DND-41 (cell line): ENCODE measurements at regions not wholly inside any gene's neighbourhood (a gene's known extent, or its start where the extent isn't known, plus 50 kb on each side); places are given as distances from the start of the nearest gene placed in this dataset.
"Not testable (repeated sequence)": the region's sequence is repeated elsewhere in the genome, so short reads cannot be mapped to it uniquely, and the experiment has no call there.

Source experiments
- ATAC-seq: fragments of 200-7000 bp; cut with Tn5 transposase; 3 replicates; pipeline ENCODE4 v1.9.1; 2021; ENCODE audit warnings: low read depth; ENCODE audit not compliant: insufficient read depth
- DNase-seq: peaks from one replicate; pipeline ENCODE4 v3.0.0-alpha.2; 2020
- H2AFZ ChIP-seq: 2 replicates; pipeline ENCODE4 v1.6.0; 2012; ENCODE audit warnings: low read depth, low read length
- H3K27ac ChIP-seq: 2 replicates; pipeline ENCODE4 v1.5.1; 2012; ENCODE audit warnings: low read length, inconsistent platforms
- H3K27me3 ChIP-seq: fragments of 200-600 bp; sonication (generic); 2 replicates; pipeline ENCODE4 v1.6.0; 2012; ENCODE audit warnings: low read length, mild to moderate bottlenecking, inconsistent platforms; ENCODE audit not compliant: insufficient read depth, poor library complexity
- H3K36me3 ChIP-seq: 2 replicates; pipeline ENCODE4 v1.5.1; 2012; ENCODE audit warnings: low read length, inconsistent platforms; ENCODE audit not compliant: insufficient read depth
- H3K4me1 ChIP-seq: 2 replicates; pipeline ENCODE4 v1.5.1; 2012; ENCODE audit warnings: mild to moderate bottlenecking, low read length; ENCODE audit not compliant: insufficient read depth
- H3K4me2 ChIP-seq: 2 replicates; pipeline ENCODE4 v1.6.0; 2012; ENCODE audit warnings: mild to moderate bottlenecking, moderate library complexity, low read length, inconsistent platforms; ENCODE audit not compliant: insufficient read depth
- H3K4me3 ChIP-seq, 2 experiments: fragments of 200-600 bp in 1 of 2; shearing (Covaris generic) in 1 of 2; 2 replicates each; pipeline ENCODE4 v1.5.1; 2012 to 2016; ENCODE audit warnings: inconsistent platforms in 2 of 2, low read length in 2 of 2, mild to moderate bottlenecking in 2 of 2, low read depth in 1 of 2, moderate library complexity in 1 of 2
- H3K79me2 ChIP-seq: 2 replicates; pipeline ENCODE4 v1.6.0; 2012; ENCODE audit warnings: low read length, inconsistent platforms; ENCODE audit not compliant: insufficient read depth
- H3K9ac ChIP-seq: 2 replicates; pipeline ENCODE4 v1.6.0; 2012; ENCODE audit warnings: low read depth, mild to moderate bottlenecking, inconsistent platforms, low read length, moderate library complexity
- H3K9me3 ChIP-seq: 2 replicates; pipeline ENCODE4 v1.5.1; 2012; ENCODE audit warnings: low read length, moderate library complexity, mild to moderate bottlenecking, inconsistent platforms; ENCODE audit not compliant: insufficient read depth, severe bottlenecking
- H4K20me1 ChIP-seq: 2 replicates; pipeline ENCODE4 v1.6.0; 2012; ENCODE audit warnings: low read length; ENCODE audit not compliant: insufficient read depth
- CTCF ChIP-seq: IDR thresholded peaks from 2 replicates; pipeline ENCODE4 v1.5.1; 2012; ENCODE audit warnings: borderline replicate concordance, low read length, moderate library complexity, mild to moderate bottlenecking; ENCODE audit not compliant: poor library complexity, severe bottlenecking; ENCODE audit errors: extremely low read depth
- EZH2 ChIP-seq: IDR thresholded peaks from 3 replicates; pipeline ENCODE4 v1.6.1; 2012; ENCODE audit warnings: borderline replicate concordance, low read depth, mild to moderate bottlenecking, moderate library complexity, low read length, inconsistent platforms; ENCODE audit not compliant: severe bottlenecking

DNA sequence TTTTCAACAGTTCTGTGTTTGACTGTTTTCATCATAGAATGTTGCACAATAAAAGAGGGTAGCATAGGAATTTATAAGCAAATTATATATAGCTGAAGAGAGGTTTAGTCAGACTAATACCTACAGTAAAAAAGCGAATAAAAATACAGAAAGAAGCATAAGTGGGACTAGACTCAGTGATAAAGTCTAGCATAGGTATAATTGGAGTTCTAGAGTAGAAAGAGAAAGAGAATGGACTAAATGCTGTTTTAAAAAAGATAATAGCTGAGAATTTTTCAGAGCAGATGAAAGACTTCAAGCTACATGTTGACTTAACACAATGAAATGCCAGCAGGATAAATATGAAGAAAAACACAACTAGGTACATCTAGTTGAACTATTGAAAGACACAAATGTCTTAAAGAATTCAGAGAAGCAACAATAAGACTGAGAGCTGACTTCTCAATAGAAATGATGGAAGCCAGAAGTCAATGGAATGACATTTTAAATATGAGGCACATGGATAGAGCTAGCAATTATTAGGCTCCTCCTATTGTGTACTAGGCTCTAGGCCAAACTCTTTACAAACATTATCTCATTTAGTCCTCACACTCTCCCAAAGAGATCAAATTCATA is 573.9 kb downstream of the ZNF608 start:
- Histone ChIP-seq H3K27ac (no peak overlapping the region), H3K9me3 (peaks cover 7% of the 10 kb centered on the region), H3K27me3 (no peaks in the 10 kb centered on the region), H4K20me1 (no peaks in the 10 kb centered on the region), H3K79me2 (no peaks in the 10 kb centered on the region), H3K9ac (no peak overlapping the region), H3K4me3 (no peak overlapping the region), H3K4me1 (no peaks in the 10 kb centered on the region), H3K4me2 (no peak overlapping the region), H3K36me3 (no peaks in the 10 kb centered on the region), H2AFZ (no peak overlapping the region)
- DNase-seq (no peak), ATAC-seq (no peak)
- TF ChIP-seq CTCF (no peak), EZH2 (no peak)

DNA sequence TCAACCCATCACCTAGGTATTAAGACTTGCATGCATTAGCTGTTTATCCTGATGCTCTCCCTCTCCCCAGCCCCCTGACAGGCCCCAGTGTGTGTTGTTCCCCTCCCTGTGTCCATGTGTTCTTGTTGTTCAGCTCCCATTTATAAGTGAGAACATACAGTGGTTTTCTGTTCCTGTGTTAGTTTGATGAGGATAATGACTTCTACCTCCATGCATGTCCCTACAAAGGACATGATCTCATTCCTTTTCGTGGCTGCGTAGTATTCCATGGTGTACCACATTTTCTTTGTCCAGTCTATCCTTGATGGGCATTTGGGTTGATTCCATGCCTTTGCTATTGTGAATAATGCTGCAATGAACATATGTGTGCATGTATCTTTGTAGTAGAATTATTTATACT is 578.3 kb downstream of the ZNF608 start:
- H3K9ac ChIP-seq, DNase-seq: not testable (repeated sequence)

GRCh38 chr5:124162767-124163532 is 583.5 kb downstream of the ZNF608 start:
- H3K9ac ChIP-seq = peak overlapping the region; percentile 48
- H3K4me2 ChIP-seq = peak overlapping the region; percentile 70
- H3K9me3 ChIP-seq = no peaks in the 10 kb centered on the region
- DNase-seq (peak; percentile 80), ATAC-seq (peak; percentile 99)
- H3K79me2 ChIP-seq = no peaks in the 10 kb centered on the region
- H3K27me3 ChIP-seq = no peaks in the 10 kb centered on the region
- H3K36me3 ChIP-seq = no peaks in the 10 kb centered on the region
- H3K27ac ChIP-seq = peak overlapping the region; percentile 85
- peak overlapping the region; percentile 50 for H2AFZ ChIP-seq
- TF ChIP-seq EZH2 (no peak), CTCF (no peak)
- H3K4me1 ChIP-seq = peaks cover 41% of the 10 kb centered on the region
- H3K4me3 ChIP-seq = peak overlapping the region in 1 of 2 experiments; percentile 50; a peak in 3 of 4 replicates
- no peaks in the 10 kb centered on the region for H4K20me1 ChIP-seq

More for the DNA sequence above, 578.3 kb downstream of the ZNF608 start:
- H4K20me1 ChIP-seq, H3K4me2 ChIP-seq, H3K79me2 ChIP-seq, H3K27ac ChIP-seq, ATAC-seq, H3K27me3 ChIP-seq, H3K4me3 ChIP-seq, H2AFZ ChIP-seq, H3K36me3 ChIP-seq, H3K9me3 ChIP-seq: not testable (repeated sequence)
- H3K4me1 ChIP-seq = peaks cover 16% of the 10 kb centered on the region

DNA sequence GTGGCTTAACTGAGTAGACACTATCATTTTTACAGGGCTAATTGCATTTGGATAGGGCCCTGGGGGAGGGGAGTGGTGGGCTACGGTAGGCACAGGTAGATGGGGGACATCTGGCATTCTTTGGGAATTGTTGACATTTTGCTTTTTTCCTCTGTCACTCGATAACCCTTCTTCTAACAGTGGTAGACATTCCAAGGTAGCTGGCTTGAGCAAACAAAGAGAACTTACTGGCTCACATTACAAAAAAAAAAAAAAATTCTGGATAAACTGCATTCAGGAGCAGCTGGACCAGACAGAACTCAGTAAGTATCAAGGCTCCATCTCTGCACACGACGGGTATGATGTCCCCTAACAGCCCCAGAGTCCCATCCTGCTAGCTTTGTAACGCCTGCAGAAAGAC is 585.2 kb downstream of the ZNF608 start:
- TF ChIP-seq CTCF (no peak), EZH2 (no peak)
- no peak overlapping the region for H3K4me2 ChIP-seq
- peaks cover 57% of the 10 kb centered on the region for H3K4me1 ChIP-seq
- H3K9me3 ChIP-seq = no peaks in the 10 kb centered on the region
- ATAC-seq = no peak
- no peak for DNase-seq
- H4K20me1 ChIP-seq = no peaks in the 10 kb centered on the region
- H3K27me3 ChIP-seq = no peaks in the 10 kb centered on the region
- no peak overlapping the region for H2AFZ ChIP-seq
- H3K36me3 ChIP-seq = no peaks in the 10 kb centered on the region
- no peak overlapping the region for H3K27ac ChIP-seq
- H3K79me2 ChIP-seq = no peaks in the 10 kb centered on the region
- no peak overlapping the region for H3K4me3 ChIP-seq
- H3K9ac ChIP-seq = no peak overlapping the region
